Peyer's patch (tissue), 4 donors: ENCODE measurements at regions not wholly inside any gene's neighbourhood (a gene's known extent, or its start where the extent isn't known, plus 50 kb on each side); places are given as distances from the start of the nearest gene placed in this dataset.

Experiments
- DNase-seq, 3 donors: peaks; one replicate each; pipeline ENCODE4 v3.0.0-alpha.2; 2017 to 2019
- H3K27ac ChIP-seq, 4 donors: fragments of 200-600 bp; sonication (generic); one replicate each; pipeline ENCODE4 v1.5.1; 2016 to 2019
- H3K27me3 ChIP-seq, 2 donors: fragments of 200-600 bp; sonication (generic); one replicate each; pipeline ENCODE4 v1.5.1; 2019
- H3K36me3 ChIP-seq, 3 donors: fragments of 200-600 bp; sonication (generic); one replicate each; pipeline ENCODE4 v1.5.1; 2016 to 2019
- H3K4me1 ChIP-seq, 4 donors: fragments of 200-600 bp; sonication (generic); one replicate each; pipeline ENCODE4 v1.5.1; 2016 to 2019
- H3K4me3 ChIP-seq, 4 donors: fragments of 200-600 bp; sonication (generic); 1 replicate in 3 of 4; 2 replicates in 1 of 4; pipeline ENCODE4 v1.5.1; 2016 to 2019; ENCODE audit warnings: mild to moderate bottlenecking in 1 of 4
- H3K9me3 ChIP-seq, 4 donors: fragments of 200-600 bp; sonication (generic); one replicate each; pipeline ENCODE4 v1.5.1; 2016 to 2019; ENCODE audit warnings: mild to moderate bottlenecking in 1 of 4
- POLR2A ChIP-seq, 2 donors: fragments of 450-650 bp; IDR thresholded peaks; one replicate each; pipeline ENCODE4 v1.5.1; 2017; ENCODE audit warnings: antibody characterized with exemption in 2 of 2, mild to moderate bottlenecking in 2 of 2, moderate library complexity in 2 of 2
- TF ChIP-seq, protein P1 (sequence below), 6 experiments: fragments of 450-650 bp in 4 of 6; fragments of 200-600 bp in 2 of 6; sonication (generic) in 1 of 6; IDR thresholded peaks; one replicate each; pipeline ENCODE4 v1.5.1; 2017 to 2019; ENCODE audit warnings: antibody characterized with exemption in 6 of 6, mild to moderate bottlenecking in 3 of 6, moderate library complexity in 1 of 6

DNA sequence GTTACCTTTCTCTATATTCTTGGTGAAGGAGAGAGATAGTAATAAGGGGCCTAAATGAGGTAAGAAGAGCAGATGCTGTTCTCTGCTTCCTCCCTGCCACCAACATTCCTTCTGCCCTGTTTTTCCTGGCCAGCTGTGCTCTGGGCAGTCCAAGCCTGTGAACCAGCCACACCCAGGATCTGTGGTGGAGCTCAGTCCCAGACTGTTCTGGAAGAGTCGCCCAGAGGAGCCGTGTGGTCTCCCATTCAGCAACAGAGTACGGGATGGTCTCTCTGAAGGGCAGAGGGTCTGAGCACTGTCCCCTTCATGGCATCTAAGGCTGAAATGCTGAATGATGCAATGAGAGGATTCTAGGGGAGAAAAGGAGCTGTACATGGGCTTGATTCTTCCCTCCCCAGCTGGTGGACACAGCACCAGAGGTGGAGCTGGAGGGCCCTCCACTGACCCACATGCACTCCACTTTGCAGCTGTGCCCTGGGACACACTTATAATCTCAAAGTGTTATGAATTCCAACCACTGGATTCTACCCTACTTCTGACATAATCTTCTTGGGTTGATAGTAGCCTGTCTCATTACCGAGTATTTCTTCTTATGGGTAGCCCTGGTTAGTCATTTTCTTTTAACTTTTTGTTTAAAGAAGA, 70.8 kb upstream of the RPS23 start:
- peaks cover 0 to 4% (median 0%) of the 10 kb centered on the region in 4 donors for H3K4me1 ChIP-seq
- no peaks in the 10 kb centered on the region for H3K9me3 ChIP-seq
- no peak for DNase-seq
- no peaks in the 10 kb centered on the region for H3K36me3 ChIP-seq
- H3K27me3 ChIP-seq: no peaks in the 10 kb centered on the region
- H3K27ac ChIP-seq: no peak overlapping the region
- TF ChIP-seq, protein P1, sequence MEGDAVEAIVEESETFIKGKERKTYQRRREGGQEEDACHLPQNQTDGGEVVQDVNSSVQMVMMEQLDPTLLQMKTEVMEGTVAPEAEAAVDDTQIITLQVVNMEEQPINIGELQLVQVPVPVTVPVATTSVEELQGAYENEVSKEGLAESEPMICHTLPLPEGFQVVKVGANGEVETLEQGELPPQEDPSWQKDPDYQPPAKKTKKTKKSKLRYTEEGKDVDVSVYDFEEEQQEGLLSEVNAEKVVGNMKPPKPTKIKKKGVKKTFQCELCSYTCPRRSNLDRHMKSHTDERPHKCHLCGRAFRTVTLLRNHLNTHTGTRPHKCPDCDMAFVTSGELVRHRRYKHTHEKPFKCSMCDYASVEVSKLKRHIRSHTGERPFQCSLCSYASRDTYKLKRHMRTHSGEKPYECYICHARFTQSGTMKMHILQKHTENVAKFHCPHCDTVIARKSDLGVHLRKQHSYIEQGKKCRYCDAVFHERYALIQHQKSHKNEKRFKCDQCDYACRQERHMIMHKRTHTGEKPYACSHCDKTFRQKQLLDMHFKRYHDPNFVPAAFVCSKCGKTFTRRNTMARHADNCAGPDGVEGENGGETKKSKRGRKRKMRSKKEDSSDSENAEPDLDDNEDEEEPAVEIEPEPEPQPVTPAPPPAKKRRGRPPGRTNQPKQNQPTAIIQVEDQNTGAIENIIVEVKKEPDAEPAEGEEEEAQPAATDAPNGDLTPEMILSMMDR (IDR thresholded peaks at IDR 0.05): no peak
- no peak for TF ChIP-seq POLR2A (IDR thresholded peaks at IDR 0.05)
- H3K4me3 ChIP-seq: no peak overlapping the region

DNA sequence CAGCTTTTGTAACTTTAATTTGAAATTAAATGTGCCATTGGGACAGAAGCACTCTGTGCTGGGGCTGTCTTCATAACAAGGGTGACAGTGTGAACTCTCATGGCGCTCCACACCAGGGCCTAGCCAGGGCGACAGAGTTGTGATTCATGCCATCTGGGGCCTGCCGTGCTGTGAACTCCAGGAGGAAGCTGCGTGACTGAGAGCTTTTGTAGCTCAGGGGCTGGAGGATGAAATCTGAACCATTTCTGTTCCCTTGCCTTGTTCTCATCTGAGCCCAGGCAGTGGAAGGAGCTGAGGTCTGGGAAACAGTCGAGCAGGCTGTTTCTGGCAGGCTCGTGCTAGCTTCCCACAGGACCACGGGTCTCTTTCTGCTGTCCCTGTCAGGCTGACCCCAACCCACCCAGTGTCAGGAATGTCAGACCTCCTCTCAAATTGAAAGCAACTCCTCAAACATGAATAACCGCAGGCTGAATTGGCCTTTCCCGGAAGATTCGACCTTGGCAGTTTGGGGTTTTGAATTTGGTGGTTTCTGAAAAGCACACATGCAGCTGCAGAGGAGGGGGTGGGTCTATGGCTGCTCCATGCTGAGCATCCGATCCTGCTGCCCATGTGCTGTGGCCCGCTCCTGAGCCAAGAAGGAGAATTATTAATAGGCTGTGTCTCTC, 69.2 kb upstream of the RPS23 start:
- H3K9me3 ChIP-seq: no peaks in the 10 kb centered on the region
- DNase-seq: no peak
- TF ChIP-seq, protein P1 (IDR thresholded peaks at IDR 0.05): no peak
- TF ChIP-seq POLR2A (IDR thresholded peaks at IDR 0.05): no peak
- H3K4me1 ChIP-seq: peaks cover 0 to 4% (median 0%) of the 10 kb centered on the region in 4 donors
- peak overlapping the region in 1 of 4 donors; percentile 31 for H3K27ac ChIP-seq
- no peaks in the 10 kb centered on the region for H3K27me3 ChIP-seq
- no peaks in the 10 kb centered on the region for H3K36me3 ChIP-seq
- no peak overlapping the region for H3K4me3 ChIP-seq

DNA sequence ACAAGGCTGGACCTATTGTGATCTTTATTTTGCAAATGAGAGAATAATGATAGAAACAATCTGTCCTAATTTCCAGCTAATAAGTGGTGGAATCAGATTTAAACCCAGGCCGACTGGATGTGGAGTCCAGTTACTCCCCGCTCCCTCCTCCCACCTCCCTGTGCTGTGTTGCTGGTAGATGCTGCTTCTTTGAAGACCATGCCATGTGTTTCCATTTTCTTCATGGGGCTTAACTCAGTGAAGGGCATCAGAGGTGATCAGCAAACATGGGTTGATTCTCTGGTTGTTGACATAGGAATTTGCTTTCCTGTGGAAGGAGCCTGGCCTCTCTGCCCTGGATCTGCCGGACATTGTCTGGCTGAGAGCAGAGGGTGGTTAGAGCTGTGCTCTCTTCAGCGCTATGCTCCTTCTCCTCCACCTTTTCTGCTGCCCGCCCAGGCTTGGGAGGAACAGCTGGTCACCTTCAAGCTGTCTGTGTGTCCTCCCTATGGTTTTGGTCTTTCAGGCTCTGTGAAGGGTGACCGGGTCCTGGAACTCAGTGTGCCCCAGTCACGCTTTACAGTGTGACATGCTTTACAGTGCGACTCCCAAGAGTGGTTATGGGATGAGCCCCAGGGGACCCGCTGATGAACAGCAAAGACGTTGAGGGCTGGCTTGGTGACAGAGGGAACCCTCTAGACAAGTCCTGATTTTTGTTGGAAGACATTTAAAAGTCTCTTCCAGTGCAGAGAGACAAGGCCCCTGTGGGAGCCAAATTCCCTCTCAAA, 68.4 kb upstream of the RPS23 start:
- H3K27me3 ChIP-seq: no peaks in the 10 kb centered on the region
- H3K27ac ChIP-seq: peak overlapping the region in 1 of 4 donors; percentile 31
- no peak overlapping the region for H3K4me3 ChIP-seq
- H3K9me3 ChIP-seq: no peaks in the 10 kb centered on the region
- TF ChIP-seq, protein P1 (IDR thresholded peaks at IDR 0.05): no peak
- H3K36me3 ChIP-seq: no peaks in the 10 kb centered on the region
- no peak for DNase-seq
- peaks cover 0 to 4% (median 0%) of the 10 kb centered on the region in 4 donors for H3K4me1 ChIP-seq

DNA sequence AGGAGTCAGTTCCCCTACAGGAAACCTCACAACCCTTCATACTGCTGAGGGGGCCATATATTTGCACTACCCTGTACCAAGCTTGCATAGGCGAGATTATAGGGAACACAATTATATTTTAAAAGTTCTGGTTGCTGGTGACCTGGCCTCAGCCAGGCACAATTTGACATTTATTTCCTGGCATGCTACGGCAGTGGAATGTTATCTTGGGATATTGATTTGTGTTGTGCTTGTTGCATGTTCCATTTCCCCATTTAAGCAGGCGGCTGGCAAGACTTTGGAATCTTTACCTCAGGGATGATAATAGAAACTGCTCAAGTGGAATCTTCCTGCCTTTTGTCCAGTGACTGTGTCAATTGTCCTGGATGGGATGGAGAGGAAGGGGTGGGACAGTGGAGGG, 67.0 kb upstream of the RPS23 start:
- H3K36me3 ChIP-seq: no peaks in the 10 kb centered on the region
- no peak overlapping the region for H3K4me3 ChIP-seq
- TF ChIP-seq, protein P1 (IDR thresholded peaks at IDR 0.05): no peak
- no peak for TF ChIP-seq POLR2A (IDR thresholded peaks at IDR 0.05)
- peaks cover 0 to 4% (median 0%) of the 10 kb centered on the region in 4 donors for H3K4me1 ChIP-seq
- DNase-seq: no peak
- H3K9me3 ChIP-seq: no peaks in the 10 kb centered on the region
- no peak overlapping the region for H3K27ac ChIP-seq
- H3K27me3 ChIP-seq: no peaks in the 10 kb centered on the region

DNA sequence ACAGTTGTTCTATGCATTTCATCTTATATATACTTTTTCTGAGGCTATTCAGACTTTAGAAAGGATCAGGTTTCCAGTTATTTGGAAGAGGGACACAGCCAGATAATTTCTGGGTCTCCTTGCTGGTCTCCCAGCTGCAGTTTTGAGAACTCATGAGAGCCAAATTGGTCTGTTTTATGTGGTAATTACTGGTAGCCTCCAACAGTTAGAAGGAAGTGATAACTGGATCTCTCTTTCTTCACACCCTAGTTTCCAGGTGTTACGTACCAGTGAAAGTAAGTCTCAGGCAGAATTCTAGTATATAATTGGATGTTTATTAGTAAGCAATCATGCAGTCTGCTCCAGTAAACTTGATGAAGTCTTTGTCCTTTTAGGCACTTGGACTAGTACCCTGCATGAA, 63.2 kb upstream of the RPS23 start:
- H3K36me3 ChIP-seq: no peaks in the 10 kb centered on the region
- no peaks in the 10 kb centered on the region for H3K9me3 ChIP-seq
- no peaks in the 10 kb centered on the region for H3K4me1 ChIP-seq
- no peak for DNase-seq
- H3K4me3 ChIP-seq: no peak overlapping the region
- no peak overlapping the region for H3K27ac ChIP-seq
- H3K27me3 ChIP-seq: no peaks in the 10 kb centered on the region
- TF ChIP-seq, protein P1 (IDR thresholded peaks at IDR 0.05): no peak
- TF ChIP-seq POLR2A (IDR thresholded peaks at IDR 0.05): no peak
